ENCODE measurements at regions not wholly inside any gene's neighbourhood (a gene's known extent, or its start where the extent isn't known, plus 50 kb on each side); places are given as distances from the start of the nearest gene placed in this dataset.

GRCh38 chr9:100674419-100675122 is 96.7 kb downstream of the CAVIN4 start:
- H3K27me3 ChIP-seq, result no peaks in the 10 kb centered on the region
- intact Hi-C loops (cut with DNase I; ENCODE audit: low total_unique reads), result no loop called here
- no peak for DNase-seq
- H3K4me1 ChIP-seq, result no peaks in the 10 kb centered on the region
- no peaks in the 10 kb centered on the region for H3K36me3 ChIP-seq
- TF ChIP-seq CTCF (IDR thresholded peaks at IDR 0.05) (no peak), EP300 (IDR thresholded peaks at IDR 0.05) (no peak), POLR2A (IDR thresholded peaks at IDR 0.05) (no peak), POLR2AphosphoS5 (IDR thresholded peaks at IDR 0.05) (no peak)
- 43 to 72% (median 64%) methylated on average over 1 of the region's 1 CpG for WGBS, 5 donors
- H3K27ac ChIP-seq, result no peak overlapping the region
- H3K9me3 ChIP-seq, result no peaks in the 10 kb centered on the region
- no peak overlapping the region for H3K4me3 ChIP-seq

DNA sequence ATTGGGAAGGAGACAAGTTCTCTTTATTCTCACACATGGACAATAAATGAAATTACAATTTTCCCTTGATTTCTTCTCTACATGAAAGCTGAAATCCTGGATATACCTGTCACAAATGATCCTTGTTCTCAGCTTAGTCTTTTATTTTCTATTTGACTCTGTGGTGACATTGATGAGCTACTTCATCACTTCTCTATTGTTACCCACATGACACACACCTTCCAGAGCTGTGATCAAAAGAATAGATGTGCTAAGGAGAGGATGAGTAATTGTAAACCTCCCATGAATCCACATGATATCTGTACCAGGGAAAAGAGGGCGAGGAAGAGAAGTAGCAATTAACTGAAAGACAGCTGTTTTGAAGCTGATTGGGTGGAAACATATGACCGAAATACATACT is 102.0 kb downstream of the CAVIN4 start:
- Histone ChIP-seq H3K27ac (no peak overlapping the region), H3K27me3 (no peaks in the 10 kb centered on the region), H3K9me3 (no peaks in the 10 kb centered on the region), H3K4me1 (no peaks in the 10 kb centered on the region), H3K36me3 (no peaks in the 10 kb centered on the region), H3K4me3 (no peak overlapping the region)
- WGBS, 5 donors, result 60 to 70% (median 66%) methylated on average over 2 of the region's 2 CpGs
- TF ChIP-seq POLR2A (IDR thresholded peaks at IDR 0.05) (no peak), POLR2AphosphoS5 (IDR thresholded peaks at IDR 0.05) (no peak), EP300 (IDR thresholded peaks at IDR 0.05) (no peak), CTCF (IDR thresholded peaks at IDR 0.05) (no peak)
- intact Hi-C loops (cut with DNase I; ENCODE audit: low total_unique reads), result no loop called here
- DNase-seq, result no peak

- TF ChIP-seq POLR2AphosphoS5 (IDR thresholded peaks at IDR 0.05) (no peak), POLR2A (IDR thresholded peaks at IDR 0.05) (no peak)
- Histone ChIP-seq H3K36me3 (no peaks in the 10 kb centered on the region), H3K4me1 (no peaks in the 10 kb centered on the region), H3K27me3 (peaks cover 0 to 5% (median 0%) of the 10 kb centered on the region in 3 donors), H3K27ac (no peak overlapping the region), H3K4me3 (no peak overlapping the region), H3K9me3 (no peaks in the 10 kb centered on the region)
- intact Hi-C loops (cut with DNase I; ENCODE audit: low total_unique reads), result no loop called here
- DNase-seq, result no peak
- 80 to 92% (median 87%) methylated on average over 2 of the region's 2 CpGs for WGBS, 5 donors
Observed at GRCh38 chr9:100686420-100686819, 108.5 kb downstream of the CAVIN4 start.

GRCh38 chr9:100689635-100690034 is 111.8 kb downstream of the CAVIN4 start:
- Histone ChIP-seq H3K9me3 (no peaks in the 10 kb centered on the region), H3K4me3 (no peak overlapping the region), H3K27ac (no peak overlapping the region), H3K36me3 (no peaks in the 10 kb centered on the region), H3K4me1 (no peaks in the 10 kb centered on the region), H3K27me3 (peaks cover 0 to 5% (median 0%) of the 10 kb centered on the region in 3 donors)
- DNase-seq, result no peak
- 62 to 77% (median 71%) methylated on average over 3 of the region's 3 CpGs for WGBS, 5 donors
- intact Hi-C loops (cut with DNase I; ENCODE audit: low total_unique reads), result no loop called here
- TF ChIP-seq POLR2AphosphoS5 (IDR thresholded peaks at IDR 0.05), result no peak
- TF ChIP-seq CTCF (IDR thresholded peaks at IDR 0.05), result no peak
- no peak for TF ChIP-seq POLR2A (IDR thresholded peaks at IDR 0.05)
- TF ChIP-seq EP300 (IDR thresholded peaks at IDR 0.05), result no peak

DNA sequence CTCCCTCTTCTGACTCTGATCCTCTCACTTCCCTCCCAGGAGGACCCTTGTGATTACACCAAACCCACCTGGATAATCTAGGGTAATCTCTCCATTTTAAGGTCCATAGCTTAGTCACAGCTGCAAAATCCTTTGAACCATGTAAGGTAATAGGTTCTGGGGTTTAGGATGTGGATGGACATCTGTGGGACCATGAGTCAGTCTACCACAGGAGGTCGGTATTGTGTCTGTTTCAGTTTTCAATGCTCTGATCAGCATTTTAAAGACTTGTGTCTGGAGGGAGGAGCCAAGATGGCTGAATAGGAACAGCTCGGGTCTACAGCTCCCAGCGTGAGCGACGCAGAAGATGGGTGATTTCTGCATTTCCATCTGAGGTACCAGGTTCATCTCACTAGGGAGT is 112.6 kb downstream of the CAVIN4 start:
- no peak for DNase-seq
- intact Hi-C loops (cut with DNase I; ENCODE audit: low total_unique reads), result no loop called here
- H3K27ac ChIP-seq, result no peak overlapping the region
- no peak overlapping the region for H3K4me3 ChIP-seq
- 84 to 95% (median 91%) methylated on average over 5 of the region's 5 CpGs for WGBS, 5 donors
- TF ChIP-seq POLR2AphosphoS5 (IDR thresholded peaks at IDR 0.05), result no peak
- TF ChIP-seq EP300 (IDR thresholded peaks at IDR 0.05), result no peak
- no peak for TF ChIP-seq POLR2A (IDR thresholded peaks at IDR 0.05)
- no peak for TF ChIP-seq CTCF (IDR thresholded peaks at IDR 0.05)
- H3K36me3 ChIP-seq, result no peaks in the 10 kb centered on the region
- H3K27me3 ChIP-seq, result peaks cover 0 to 5% (median 0%) of the 10 kb centered on the region in 3 donors
- H3K9me3 ChIP-seq, result no peaks in the 10 kb centered on the region
- H3K4me1 ChIP-seq, result no peaks in the 10 kb centered on the region

Data from stomach (tissue), 8 donors.